Kidney (tissue), 13 donors: ENCODE measurements at regions not wholly inside any gene's neighbourhood (a gene's known extent, or its start where the extent isn't known, plus 50 kb on each side); places are given as distances from the start of the nearest gene placed in this dataset.
"Not testable (repeated sequence)": the region's sequence is repeated elsewhere in the genome, so short reads cannot be mapped to it uniquely, and the experiment has no call there.

Experiments used
- DNase-seq, 5 donors: peaks; one replicate each; pipeline ENCODE4 v3.0.0-alpha.2; 2013 to 2020
- FAIRE-seq: peaks from 2 replicates; lab custom pipeline; 2012; peaks lifted over from hg19 to GRCh38; lab: Jason Lieb, UNC
- H3K27ac ChIP-seq, 2 donors: one replicate each; pipeline ENCODE4 v1.7.0; 2013; ENCODE audit warnings: low read depth in 2 of 2, low read length in 2 of 2, inconsistent platforms in 1 of 2
- H3K27me3 ChIP-seq: one replicate; pipeline ENCODE4 v1.7.1; 2013; ENCODE audit warnings: low read length, inconsistent platforms; ENCODE audit not compliant: control insufficient read depth, insufficient read depth
- H3K36me3 ChIP-seq, 3 donors: one replicate each; pipeline versions ENCODE4 v1.7.0 to v1.7.1; 2013; ENCODE audit warnings: low read length in 3 of 3, control low read depth in 1 of 3, inconsistent platforms in 1 of 3; ENCODE audit not compliant: insufficient read depth in 3 of 3, control insufficient read depth in 2 of 3
- H3K4me1 ChIP-seq, 3 donors: one replicate each; pipeline versions ENCODE4 v1.7.0 to v1.7.1; 2013; ENCODE audit warnings: low read length in 3 of 3, inconsistent platforms in 1 of 3, low read depth in 1 of 3; ENCODE audit not compliant: control insufficient read depth in 2 of 3, insufficient read depth in 2 of 3
- H3K4me3 ChIP-seq, 3 donors: one replicate each; pipeline versions ENCODE4 v1.7.0 to v1.8.1; 2013; ENCODE audit warnings: low read length in 3 of 3, control low read depth in 1 of 3, inconsistent platforms in 1 of 3
- H3K9ac ChIP-seq, 3 donors: one replicate each; pipeline versions ENCODE4 v1.7.0 to v1.7.1; 2013; ENCODE audit warnings: low read length in 3 of 3, control low read depth in 1 of 3, inconsistent platforms in 1 of 3
- H3K9me3 ChIP-seq, 3 donors: one replicate each; pipeline versions ENCODE4 v1.7.0 to v1.7.1; 2013; ENCODE audit warnings: low read length in 3 of 3, control low read depth in 1 of 3, inconsistent platforms in 1 of 3; ENCODE audit not compliant: control insufficient read depth in 2 of 3, insufficient read depth in 1 of 3
- intact Hi-C: fragments of 100-400 bp; cut with DNase I; formaldehyde crosslinking; loops from one replicate; pipeline ENCODE4 v1.11.1; 2022
- TF ChIP-seq, protein P1 (sequence below): IDR thresholded peaks from 3 replicates; pipeline ENCODE4 v1.5.1; 2012; ENCODE audit warnings: mild to moderate bottlenecking, moderate library complexity, borderline replicate concordance; ENCODE audit not compliant: insufficient read depth; ENCODE audit errors: extremely low read depth
- donor health status: control.
- donor health status: control.
- donor health status: control.
- donor health status: control.
- donor health status: control.
- donor health status: DM: yes; HTN: yes; CAD: no.
- donor health status: Normal renal cell carcinoma (clear cell type).

GRCh38 chrX:67004451-67004850, 365.6 kb upstream of the EDA2R start:
- intact Hi-C loops = no loop called here
- no peak for FAIRE-seq
- H3K4me1 ChIP-seq = no peaks in the 10 kb centered on the region

GRCh38 chrX:66994729-66995128, 355.9 kb upstream of the EDA2R start:
- Histone ChIP-seq H3K9me3 (no peaks in the 10 kb centered on the region), H3K36me3 (no peaks in the 10 kb centered on the region), H3K9ac (no peak overlapping the region), H3K27me3 (no peaks in the 10 kb centered on the region), H3K4me3 (no peak overlapping the region), H3K4me1 (no peaks in the 10 kb centered on the region), H3K27ac (no peak overlapping the region)
- intact Hi-C loops = no loop called here
- FAIRE-seq = no peak
- TF ChIP-seq, protein P1, sequence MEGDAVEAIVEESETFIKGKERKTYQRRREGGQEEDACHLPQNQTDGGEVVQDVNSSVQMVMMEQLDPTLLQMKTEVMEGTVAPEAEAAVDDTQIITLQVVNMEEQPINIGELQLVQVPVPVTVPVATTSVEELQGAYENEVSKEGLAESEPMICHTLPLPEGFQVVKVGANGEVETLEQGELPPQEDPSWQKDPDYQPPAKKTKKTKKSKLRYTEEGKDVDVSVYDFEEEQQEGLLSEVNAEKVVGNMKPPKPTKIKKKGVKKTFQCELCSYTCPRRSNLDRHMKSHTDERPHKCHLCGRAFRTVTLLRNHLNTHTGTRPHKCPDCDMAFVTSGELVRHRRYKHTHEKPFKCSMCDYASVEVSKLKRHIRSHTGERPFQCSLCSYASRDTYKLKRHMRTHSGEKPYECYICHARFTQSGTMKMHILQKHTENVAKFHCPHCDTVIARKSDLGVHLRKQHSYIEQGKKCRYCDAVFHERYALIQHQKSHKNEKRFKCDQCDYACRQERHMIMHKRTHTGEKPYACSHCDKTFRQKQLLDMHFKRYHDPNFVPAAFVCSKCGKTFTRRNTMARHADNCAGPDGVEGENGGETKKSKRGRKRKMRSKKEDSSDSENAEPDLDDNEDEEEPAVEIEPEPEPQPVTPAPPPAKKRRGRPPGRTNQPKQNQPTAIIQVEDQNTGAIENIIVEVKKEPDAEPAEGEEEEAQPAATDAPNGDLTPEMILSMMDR = no peak
- no peak for DNase-seq

More at GRCh38 chrX:67004451-67004850, 365.6 kb upstream of the EDA2R start:
- Histone ChIP-seq H3K9me3 (no peaks in the 10 kb centered on the region), H3K4me3 (no peak overlapping the region), H3K27ac (no peak overlapping the region), H3K9ac (no peak overlapping the region), H3K36me3 (no peaks in the 10 kb centered on the region), H3K27me3 (no peaks in the 10 kb centered on the region)
- TF ChIP-seq, protein P1 = no peak
- no peak for DNase-seq

DNA sequence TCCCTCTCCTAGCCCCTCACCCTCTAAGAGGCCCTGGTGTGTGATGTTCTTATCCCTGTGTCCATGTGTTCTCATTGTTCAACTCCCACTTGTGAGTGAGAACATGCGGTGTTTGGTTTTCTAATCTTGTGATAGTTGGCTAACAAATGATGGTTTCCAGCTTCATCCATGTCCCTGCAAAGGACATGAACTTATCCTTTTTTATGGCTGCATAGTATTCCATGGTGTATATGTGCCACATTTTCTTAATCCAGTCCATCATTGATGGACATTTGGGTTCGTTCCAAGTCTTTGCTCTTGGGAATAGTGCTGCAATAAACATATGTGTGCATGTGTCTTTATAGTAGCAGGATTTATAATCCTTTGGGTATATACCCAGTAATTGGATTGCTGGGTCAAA, 353.2 kb upstream of the EDA2R start:
- H3K27me3 ChIP-seq, FAIRE-seq, H3K9ac ChIP-seq, H3K9me3 ChIP-seq, H3K4me1 ChIP-seq, H3K36me3 ChIP-seq, DNase-seq, H3K4me3 ChIP-seq, intact Hi-C loops, H3K27ac ChIP-seq: not testable (repeated sequence)

DNA sequence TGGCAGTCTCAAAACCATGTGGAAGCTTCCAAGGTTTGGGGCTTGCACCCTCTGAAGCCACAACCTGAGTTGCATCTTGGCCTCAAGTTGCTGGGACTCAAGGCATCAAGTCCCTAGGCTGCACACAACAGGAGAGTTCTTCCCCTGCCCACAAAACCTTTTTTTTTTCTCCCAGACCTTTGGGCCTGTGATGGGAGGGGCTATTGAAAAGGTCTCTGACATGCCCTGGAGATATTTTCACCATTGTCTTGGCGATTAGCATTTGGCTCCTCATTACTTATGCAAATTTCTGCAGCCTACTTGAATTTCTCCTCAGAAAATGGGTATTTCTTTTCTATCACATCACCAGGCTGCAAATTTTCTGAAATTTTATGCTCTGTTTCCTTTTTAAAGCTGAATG, 349.5 kb upstream of the EDA2R start:
- no peaks in the 10 kb centered on the region for H3K9me3 ChIP-seq
- intact Hi-C loops = no loop called here
- H3K4me1 ChIP-seq = no peaks in the 10 kb centered on the region
- no peak for DNase-seq
- TF ChIP-seq, protein P1 = no peak
- H3K4me3 ChIP-seq = no peak overlapping the region
- H3K27me3 ChIP-seq = no peaks in the 10 kb centered on the region
- H3K27ac ChIP-seq = no peak overlapping the region
- H3K36me3 ChIP-seq = no peaks in the 10 kb centered on the region
- no peak overlapping the region for H3K9ac ChIP-seq
- no peak for FAIRE-seq
